GM12875 (cell line): ENCODE measurements at regions not wholly inside any gene's neighbourhood (a gene's known extent, or its start where the extent isn't known, plus 50 kb on each side); places are given as distances from the start of the nearest gene placed in this dataset.

Experiments used
- H3K4me3 ChIP-seq: one replicate; pipeline ENCODE4 v1.5.1; 2011; ENCODE audit warnings: low read depth, low read length, control low read depth
- CTCF ChIP-seq: IDR thresholded peaks from 2 replicates; pipeline ENCODE4 v1.5.1; 2011; ENCODE audit warnings: low read depth, mild to moderate bottlenecking, control low read depth, inconsistent platforms, low read length, moderate library complexity, borderline replicate concordance; ENCODE audit not compliant: insufficient read depth

- no peak for TF ChIP-seq CTCF
- no peak overlapping the region for H3K4me3 ChIP-seq
These were observed 92.3 kb upstream of the ZNF438 start for GRCh38 chr10:31123946-31124345.

- no peak overlapping the region for H3K4me3 ChIP-seq
- TF ChIP-seq CTCF, result no peak
These were observed 93.2 kb upstream of the ZNF438 start for GRCh38 chr10:31124852-31125251.

GRCh38 chr10:31125789-31126188 is 94.1 kb upstream of the ZNF438 start:
- no peak overlapping the region for H3K4me3 ChIP-seq
- no peak for TF ChIP-seq CTCF

GRCh38 chr10:31126593-31126992 is 94.9 kb upstream of the ZNF438 start:
- no peak for TF ChIP-seq CTCF

GRCh38 chr10:31128536-31128935 is 96.9 kb upstream of the ZNF438 start:
- no peak overlapping the region for H3K4me3 ChIP-seq
- TF ChIP-seq CTCF, result no peak

More at GRCh38 chr10:31126593-31126992, 94.9 kb upstream of the ZNF438 start:
- no peak overlapping the region for H3K4me3 ChIP-seq

- no peak for TF ChIP-seq CTCF
- H3K4me3 ChIP-seq, result no peak overlapping the region
These were observed 97.6 kb upstream of the ZNF438 start for GRCh38 chr10:31129271-31129670.

- no peak overlapping the region for H3K4me3 ChIP-seq
- TF ChIP-seq CTCF, result no peak
These were observed 98.3 kb upstream of the ZNF438 start for GRCh38 chr10:31129880-31130405.
